H9 (cell line): ENCODE measurements at regions not wholly inside any gene's neighbourhood (a gene's known extent, or its start where the extent isn't known, plus 50 kb on each side); places are given as distances from the start of the nearest gene placed in this dataset.

Source experiments
- DNase-seq: peaks from one replicate; pipeline ENCODE4 v3.0.0-alpha.2; 2017
- H2AFZ ChIP-seq: one replicate; pipeline ENCODE4 v1.6.1; 2013; ENCODE audit warnings: mild to moderate bottlenecking, low read length, control low read depth, moderate library complexity
- H2AK5ac ChIP-seq: 2 replicates; pipeline ENCODE4 v1.6.1; 2013; ENCODE audit warnings: low read length, control low read depth, mixed read lengths; ENCODE audit not compliant: insufficient read length
- H2BK120ac ChIP-seq: one replicate; pipeline ENCODE4 v1.6.1; 2013; ENCODE audit warnings: low read depth, mild to moderate bottlenecking, low read length, control low read depth, inconsistent platforms; ENCODE audit not compliant: poor library complexity, severe bottlenecking
- H2BK12ac ChIP-seq: 2 replicates; pipeline ENCODE4 v1.6.1; 2013; ENCODE audit warnings: low read length, control low read depth, mixed read lengths, low read depth; ENCODE audit not compliant: insufficient read length
- H2BK15ac ChIP-seq: 2 replicates; pipeline ENCODE4 v1.6.1; 2013; ENCODE audit warnings: low read depth, low read length, control low read depth
- H2BK20ac ChIP-seq: one replicate; pipeline ENCODE4 v1.6.1; 2013; ENCODE audit warnings: low read depth, mild to moderate bottlenecking, low read length, control low read depth, inconsistent platforms; ENCODE audit not compliant: poor library complexity, severe bottlenecking
- H2BK5ac ChIP-seq: 2 replicates; pipeline ENCODE4 v1.6.1; 2013; ENCODE audit warnings: low read length, control low read depth, mixed read lengths; ENCODE audit not compliant: insufficient read length
- H3K14ac ChIP-seq: 2 replicates; pipeline ENCODE4 v1.6.1; 2013; ENCODE audit warnings: low read length, control low read depth; ENCODE audit not compliant: insufficient read depth
- H3K18ac ChIP-seq: 2 replicates; pipeline ENCODE4 v1.6.1; 2013; ENCODE audit warnings: low read depth, mild to moderate bottlenecking, mixed read lengths, low read length, control low read depth; ENCODE audit not compliant: insufficient read length
- H3K23ac ChIP-seq: 2 replicates; pipeline ENCODE4 v1.6.1; 2013; ENCODE audit warnings: low read length, control low read depth, mixed read lengths, low read depth; ENCODE audit not compliant: insufficient read length
- H3K23me2 ChIP-seq: 2 replicates; pipeline ENCODE4 v1.6.1; 2013; ENCODE audit warnings: low read depth, mild to moderate bottlenecking, mixed read lengths, low read length, control low read depth; ENCODE audit not compliant: insufficient read length, poor library complexity, severe bottlenecking
- H3K27ac ChIP-seq: 2 replicates; pipeline ENCODE4 v1.5.1; 2013; ENCODE audit warnings: low read length, control low read depth, mixed read lengths, low read depth; ENCODE audit not compliant: insufficient read length
- H3K27me3 ChIP-seq: 2 replicates; pipeline ENCODE4 v1.6.1; 2013; ENCODE audit warnings: low read length, control low read depth, inconsistent platforms; ENCODE audit not compliant: insufficient read depth
- H3K4ac ChIP-seq: 2 replicates; pipeline ENCODE4 v1.6.1; 2013; ENCODE audit warnings: low read depth, mild to moderate bottlenecking, control low read depth, inconsistent platforms, low read length, moderate library complexity
- H3K4me1 ChIP-seq: 2 replicates; pipeline ENCODE4 v1.6.1; 2013; ENCODE audit warnings: low read length, control low read depth, inconsistent platforms; ENCODE audit not compliant: insufficient read depth
- H3K4me2 ChIP-seq: 2 replicates; pipeline ENCODE4 v1.6.1; 2013; ENCODE audit warnings: low read length, control low read depth, mixed read lengths; ENCODE audit not compliant: insufficient read length, insufficient read depth
- H3K56ac ChIP-seq: 2 replicates; pipeline ENCODE4 v1.6.1; 2013; ENCODE audit warnings: low read depth, mild to moderate bottlenecking, mixed read lengths, low read length, control low read depth; ENCODE audit not compliant: insufficient read length
- H3K79me1 ChIP-seq: 2 replicates; pipeline ENCODE4 v1.6.1; 2013; ENCODE audit warnings: low read depth, mild to moderate bottlenecking, moderate library complexity, low read length, control low read depth, inconsistent platforms; ENCODE audit not compliant: insufficient read depth, poor library complexity, severe bottlenecking
- H3K79me2 ChIP-seq: 2 replicates; pipeline ENCODE4 v1.6.1; 2013; ENCODE audit warnings: low read length, control low read depth, inconsistent platforms; ENCODE audit not compliant: insufficient read depth
- H3K9ac ChIP-seq: 2 replicates; pipeline ENCODE4 v1.6.1; 2013; ENCODE audit warnings: low read length, control low read depth, mixed read lengths; ENCODE audit not compliant: insufficient read length; ENCODE audit errors: extremely low read depth
- H3K9me3 ChIP-seq: one replicate; pipeline ENCODE4 v1.6.1; 2013; ENCODE audit warnings: low read depth, low read length, inconsistent platforms; ENCODE audit not compliant: control insufficient read depth
- H3T11ph ChIP-seq: one replicate; pipeline ENCODE4 v1.6.1; 2013; ENCODE audit warnings: mild to moderate bottlenecking, low read length, control low read depth, inconsistent platforms
- H4K20me1 ChIP-seq: one replicate; pipeline ENCODE4 v1.6.1; 2013; ENCODE audit not compliant: control insufficient read depth, insufficient read length, insufficient read depth
- H4K5ac ChIP-seq: 2 replicates; pipeline ENCODE4 v1.6.1; 2013; ENCODE audit warnings: low read depth, mild to moderate bottlenecking, mixed read lengths, low read length, control low read depth; ENCODE audit not compliant: insufficient read length
- H4K8ac ChIP-seq: replicated peaks from 2 replicates; pipeline ENCODE4 v1.6.1; 2013; ENCODE audit warnings: low read length, control low read depth, mixed read lengths, low read depth; ENCODE audit not compliant: insufficient read length
- H4K91ac ChIP-seq: 2 replicates; pipeline ENCODE4 v1.6.1; 2013; ENCODE audit warnings: low read depth, mild to moderate bottlenecking, moderate library complexity, mixed read lengths, low read length, control low read depth; ENCODE audit not compliant: insufficient read length
- H3K27ac Mint-ChIP-seq, 3 experiments: 2 replicates in 2 of 3; 3 replicates in 1 of 3; pipeline ENCODE4 v1.8.0; 2020 to 2021; ENCODE audit warnings: mixed read lengths in 3 of 3, mild to moderate bottlenecking in 1 of 3, moderate library complexity in 1 of 3
- H3K27me3 Mint-ChIP-seq: 2 replicates; pipeline ENCODE4 v1.8.0; 2021; ENCODE audit warnings: low read depth, mild to moderate bottlenecking, moderate library complexity, mixed read lengths
- H3K36me3 Mint-ChIP-seq, 3 experiments: 2 replicates in 2 of 3; 3 replicates in 1 of 3; pipeline ENCODE4 v1.8.0; 2020 to 2021; ENCODE audit warnings: low read depth in 3 of 3, mixed read lengths in 3 of 3; ENCODE audit not compliant: insufficient read depth in 1 of 3
- H3K4me1 Mint-ChIP-seq, 2 experiments: 2 replicates each; pipeline ENCODE4 v1.8.0; 2020; ENCODE audit warnings: mixed read lengths in 2 of 2
- H3K4me3 Mint-ChIP-seq, 2 experiments: 2 replicates in 1 of 2; 3 replicates in 1 of 2; pipeline ENCODE4 v1.8.0; 2020 to 2021; ENCODE audit warnings: mild to moderate bottlenecking in 2 of 2, mixed read lengths in 2 of 2, moderate library complexity in 1 of 2
- H3K9me3 Mint-ChIP-seq, 2 experiments: 2 replicates in 1 of 2; 3 replicates in 1 of 2; pipeline ENCODE4 v1.8.0; 2020; ENCODE audit warnings: mild to moderate bottlenecking in 2 of 2, mixed read lengths in 2 of 2, moderate library complexity in 1 of 2
- CTCF ChIP-seq: fragments of 200-600 bp; sonication (generic); conservative IDR thresholded peaks from 3 replicates; pipeline ENCODE4 v1.8.0; 2021; ENCODE audit warnings: antibody characterized with exemption, mild to moderate bottlenecking
- WGBS: extraction: QIAGEN DNeasy Blood & Tissue Kit; methylation state at CpG from one replicate; pipeline ENCODE4 v1.1.7; 2013; ENCODE audit warnings: missing lambda C conversion rate, low lambda C conversion rate, mixed read lengths; ENCODE audit not compliant: insufficient read length; ENCODE audit errors: extremely low coverage; 5-methylcytosine and 5-hydroxymethylcytosine counted together

GRCh38 chr7:146008293-146008692 lies 108.3 kb upstream of the CNTNAP2 start:
- H3K9ac ChIP-seq: no peak overlapping the region
- H3K27me3 ChIP-seq: peaks cover 2% of the 10 kb centered on the region; the same call in 1 of the 2 replicates
- no peak overlapping the region for H2AFZ ChIP-seq
- H3K4me2 ChIP-seq: no peak overlapping the region
- H4K5ac ChIP-seq: no peak overlapping the region
- no peak overlapping the region for H3K4ac ChIP-seq
- no peak overlapping the region for H3K27ac Mint-ChIP-seq
- H3K23ac ChIP-seq: no peak overlapping the region
- H4K20me1 ChIP-seq: no peaks in the 10 kb centered on the region
- no peaks in the 10 kb centered on the region for H3K36me3 Mint-ChIP-seq
- no peak for DNase-seq
- no peak overlapping the region for H3T11ph ChIP-seq
- H3K14ac ChIP-seq: no peak overlapping the region
- H2BK20ac ChIP-seq: no peak overlapping the region
- no peak overlapping the region for H2BK15ac ChIP-seq
- no CpG with 5 or more reads among the region's 8 CpGs for WGBS
- H4K91ac ChIP-seq: no peak overlapping the region
- H3K18ac ChIP-seq: no peak overlapping the region
- H3K9me3 ChIP-seq: no peaks in the 10 kb centered on the region
- no peak overlapping the region for H2BK120ac ChIP-seq
- no peak overlapping the region for H4K8ac ChIP-seq
- no peak for TF ChIP-seq CTCF
- H3K23me2 ChIP-seq: no peaks in the 10 kb centered on the region
- no peaks in the 10 kb centered on the region for H3K4me1 Mint-ChIP-seq
- H3K27ac ChIP-seq: no peak overlapping the region
- no peak overlapping the region for H3K56ac ChIP-seq
- no peak overlapping the region for H2BK12ac ChIP-seq
- no peaks in the 10 kb centered on the region for H3K4me1 ChIP-seq
- no peaks in the 10 kb centered on the region for H3K79me2 ChIP-seq
- H2BK5ac ChIP-seq: no peak overlapping the region
- H3K27me3 Mint-ChIP-seq: peaks cover 33% of the 10 kb centered on the region
- no peak overlapping the region for H2AK5ac ChIP-seq
- no peaks in the 10 kb centered on the region for H3K79me1 ChIP-seq
- no peak overlapping the region for H3K4me3 Mint-ChIP-seq
- no peaks in the 10 kb centered on the region for H3K9me3 Mint-ChIP-seq
